ENCODE measurements at regions not wholly inside any gene's neighbourhood (a gene's known extent, or its start where the extent isn't known, plus 50 kb on each side); places are given as distances from the start of the nearest gene placed in this dataset.

GRCh38 chr2:21792571-21792970 is 668.8 kb downstream of the TDRD15 start:
- no peak overlapping the region for H2AFZ ChIP-seq (ENCODE audit: low read length)
- H3K9ac ChIP-seq (ENCODE audit: insufficient read depth, low read depth, low read length), result no peak overlapping the region
- no TSS peak for BruUV-seq (replicated peaks)
- H3K36me3 ChIP-seq (replicated peaks in 1 of 2; ENCODE audit: control insufficient read depth in 1 of 2, insufficient read depth in 2 of 2, low read length in 2 of 2), result no peaks in the 10 kb centered on the region
- no peak overlapping the region for H3K27ac ChIP-seq (ENCODE audit: extremely low read length, insufficient read depth, low read length)
- no peak overlapping the region for H3K4me3 ChIP-seq (replicated peaks in 1 of 3; ENCODE audit: insufficient read depth in 1 of 3, low read depth in 2 of 3, low read length in 3 of 3)
- no peaks in the 10 kb centered on the region for H3K79me2 ChIP-seq (ENCODE audit: insufficient read depth, low read length)
- in situ Hi-C loops (cut with HindIII; ENCODE audit: extremely low pct_ligation_motif_present, low pct_unique_long_range_greater_than_20kb) (no loop called here), intact Hi-C loops (cut with micrococcal nuclease; ENCODE audit: unreplicated experiment) (no loop called here)
- no peaks in the 10 kb centered on the region for H3K4me1 ChIP-seq (ENCODE audit: insufficient read depth, low read length)
- no peak for ATAC-seq
- H3K9me3 ChIP-seq (ENCODE audit: low read length), result no peaks in the 10 kb centered on the region
- POLR2A ChIA-PET, result no interaction called here
- FAIRE-seq, result no peak
- no peaks in the 10 kb centered on the region for H3K27me3 ChIP-seq (ENCODE audit: control insufficient read depth in 1 of 2, insufficient read depth in 2 of 2, low read length in 2 of 2)
- no peak overlapping the region for H3K4me2 ChIP-seq (ENCODE audit: low read depth, low read length)
- CTCF ChIA-PET (ENCODE audit: low intra/inter-chr PET ratio, low total read pairs), result no interaction called here
- H4K20me1 ChIP-seq (ENCODE audit: insufficient read depth, low read length), result no peaks in the 10 kb centered on the region
- no peak for DNase-seq (ENCODE audit: low spot score)
- TF ChIP-seq ZNF737 (CRISPR knock-in tag; IDR thresholded peaks at IDR 0.05; ENCODE audit: borderline replicate concordance) (no peak), ONECUT2 (CRISPR knock-in tag; IDR thresholded peaks at IDR 0.05) (no peak), ZBTB49 (CRISPR knock-in tag; IDR thresholded peaks at IDR 0.05; ENCODE audit: borderline replicate concordance) (no peak), FOSL2 (CRISPR knock-in tag; IDR thresholded peaks at IDR 0.05) (no peak), MTF1 (CRISPR knock-in tag; IDR thresholded peaks at IDR 0.05) (no peak), ZBTB37 (CRISPR knock-in tag; IDR thresholded peaks at IDR 0.05) (no peak), SMAD1 (CRISPR knock-in tag; IDR thresholded peaks at IDR 0.05; ENCODE audit: borderline replicate concordance, low read depth) (no peak), ZNF580 (CRISPR knock-in tag; IDR thresholded peaks at IDR 0.05; ENCODE audit: borderline replicate concordance, low read depth) (no peak), ZNF326 (CRISPR knock-in tag; IDR thresholded peaks at IDR 0.05; ENCODE audit: borderline replicate concordance) (no peak), ZNF670 (CRISPR knock-in tag; IDR thresholded peaks at IDR 0.05; ENCODE audit: borderline replicate concordance) (no peak), SCMH1 (CRISPR knock-in tag; IDR thresholded peaks at IDR 0.05; ENCODE audit: borderline replicate concordance) (no peak), ARNT2 (CRISPR knock-in tag; IDR thresholded peaks at IDR 0.05; ENCODE audit: low read depth) (no peak), TEF (CRISPR knock-in tag; IDR thresholded peaks at IDR 0.05) (no peak)
- TF ChIP-seq, protein P1, sequence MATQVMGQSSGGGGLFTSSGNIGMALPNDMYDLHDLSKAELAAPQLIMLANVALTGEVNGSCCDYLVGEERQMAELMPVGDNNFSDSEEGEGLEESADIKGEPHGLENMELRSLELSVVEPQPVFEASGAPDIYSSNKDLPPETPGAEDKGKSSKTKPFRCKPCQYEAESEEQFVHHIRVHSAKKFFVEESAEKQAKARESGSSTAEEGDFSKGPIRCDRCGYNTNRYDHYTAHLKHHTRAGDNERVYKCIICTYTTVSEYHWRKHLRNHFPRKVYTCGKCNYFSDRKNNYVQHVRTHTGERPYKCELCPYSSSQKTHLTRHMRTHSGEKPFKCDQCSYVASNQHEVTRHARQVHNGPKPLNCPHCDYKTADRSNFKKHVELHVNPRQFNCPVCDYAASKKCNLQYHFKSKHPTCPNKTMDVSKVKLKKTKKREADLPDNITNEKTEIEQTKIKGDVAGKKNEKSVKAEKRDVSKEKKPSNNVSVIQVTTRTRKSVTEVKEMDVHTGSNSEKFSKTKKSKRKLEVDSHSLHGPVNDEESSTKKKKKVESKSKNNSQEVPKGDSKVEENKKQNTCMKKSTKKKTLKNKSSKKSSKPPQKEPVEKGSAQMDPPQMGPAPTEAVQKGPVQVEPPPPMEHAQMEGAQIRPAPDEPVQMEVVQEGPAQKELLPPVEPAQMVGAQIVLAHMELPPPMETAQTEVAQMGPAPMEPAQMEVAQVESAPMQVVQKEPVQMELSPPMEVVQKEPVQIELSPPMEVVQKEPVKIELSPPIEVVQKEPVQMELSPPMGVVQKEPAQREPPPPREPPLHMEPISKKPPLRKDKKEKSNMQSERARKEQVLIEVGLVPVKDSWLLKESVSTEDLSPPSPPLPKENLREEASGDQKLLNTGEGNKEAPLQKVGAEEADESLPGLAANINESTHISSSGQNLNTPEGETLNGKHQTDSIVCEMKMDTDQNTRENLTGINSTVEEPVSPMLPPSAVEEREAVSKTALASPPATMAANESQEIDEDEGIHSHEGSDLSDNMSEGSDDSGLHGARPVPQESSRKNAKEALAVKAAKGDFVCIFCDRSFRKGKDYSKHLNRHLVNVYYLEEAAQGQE (IDR thresholded peaks at IDR 0.05; ENCODE audit: borderline replicate concordance in 1 of 2, low read depth in 1 of 2, low read length in 2 of 2), result no peak
- TF ChIP-seq, protein P2, sequence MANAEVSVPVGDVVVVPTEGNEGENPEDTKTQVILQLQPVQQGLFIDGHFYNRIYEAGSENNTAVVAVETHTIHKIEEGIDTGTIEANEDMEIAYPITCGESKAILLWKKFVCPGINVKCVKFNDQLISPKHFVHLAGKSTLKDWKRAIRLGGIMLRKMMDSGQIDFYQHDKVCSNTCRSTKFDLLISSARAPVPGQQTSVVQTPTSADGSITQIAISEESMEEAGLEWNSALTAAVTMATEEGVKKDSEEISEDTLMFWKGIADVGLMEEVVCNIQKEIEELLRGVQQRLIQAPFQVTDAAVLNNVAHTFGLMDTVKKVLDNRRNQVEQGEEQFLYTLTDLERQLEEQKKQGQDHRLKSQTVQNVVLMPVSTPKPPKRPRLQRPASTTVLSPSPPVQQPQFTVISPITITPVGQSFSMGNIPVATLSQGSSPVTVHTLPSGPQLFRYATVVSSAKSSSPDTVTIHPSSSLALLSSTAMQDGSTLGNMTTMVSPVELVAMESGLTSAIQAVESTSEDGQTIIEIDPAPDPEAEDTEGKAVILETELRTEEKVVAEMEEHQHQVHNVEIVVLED (CRISPR knock-in tag; IDR thresholded peaks at IDR 0.05; ENCODE audit: borderline replicate concordance), result no peak

Data from HepG2 (cell line).